KMS-11 (cell line): ENCODE measurements at regions not wholly inside any gene's neighbourhood (a gene's known extent, or its start where the extent isn't known, plus 50 kb on each side); places are given as distances from the start of the nearest gene placed in this dataset.

ENCODE experiments used
- H2AFZ ChIP-seq: fragments of 200-600 bp; sonication (generic); 2 replicates; pipeline ENCODE4 v1.6.1; 2016; ENCODE audit warnings: antibody characterized with exemption, mixed run types, low read depth
- H3K27ac ChIP-seq: fragments of 200-600 bp; sonication (generic); 2 replicates; pipeline ENCODE4 v1.6.1; 2016; ENCODE audit warnings: mild to moderate bottlenecking, mixed run types
- H3K27me3 ChIP-seq: fragments of 200-600 bp; sonication (generic); 2 replicates; pipeline ENCODE4 v1.6.1; 2017; ENCODE audit warnings: mild to moderate bottlenecking, low read depth, mixed run types, moderate library complexity; ENCODE audit not compliant: insufficient read depth
- H3K36me3 ChIP-seq: fragments of 200-600 bp; sonication (generic); 2 replicates; pipeline ENCODE4 v1.6.1; 2017; ENCODE audit warnings: mild to moderate bottlenecking, mixed run types; ENCODE audit not compliant: insufficient read depth
- H3K4me1 ChIP-seq: fragments of 200-600 bp; sonication (generic); 2 replicates; pipeline ENCODE4 v1.6.1; 2016; ENCODE audit warnings: mild to moderate bottlenecking, low read depth, mixed run types; ENCODE audit not compliant: poor library complexity, severe bottlenecking
- H3K4me2 ChIP-seq: fragments of 200-600 bp; sonication (generic); 2 replicates; pipeline ENCODE4 v1.7.0; 2016; ENCODE audit warnings: mild to moderate bottlenecking, mixed run types
- H3K4me3 ChIP-seq: fragments of 200-600 bp; sonication (generic); IDR thresholded peaks from 2 replicates; pipeline ENCODE4 v1.6.1; 2017; ENCODE audit warnings: low read depth, low read length, mixed read lengths; ENCODE audit not compliant: insufficient read depth
- H3K79me2 ChIP-seq: fragments of 200-600 bp; sonication (generic); 2 replicates; pipeline ENCODE4 v1.6.1; 2016; ENCODE audit warnings: low read depth, mixed run types; ENCODE audit not compliant: insufficient read depth
- H3K9ac ChIP-seq: fragments of 200-600 bp; sonication (generic); 2 replicates; pipeline ENCODE4 v1.6.1; 2016; ENCODE audit warnings: mild to moderate bottlenecking, mixed run types
- H4K20me1 ChIP-seq: fragments of 200-600 bp; sonication (generic); 2 replicates; pipeline ENCODE4 v1.6.1; 2016; ENCODE audit warnings: mild to moderate bottlenecking, mixed run types; ENCODE audit not compliant: insufficient read depth
- CTCF ChIP-seq: fragments of 200-600 bp; sonication (generic); conservative IDR thresholded peaks from 2 replicates; pipeline ENCODE4 v1.6.1; 2017; ENCODE audit warnings: low read depth, mild to moderate bottlenecking, antibody characterized with exemption, low read length, moderate library complexity, mixed read lengths

GRCh38 chr5:89827359-89827758 lies 582.2 kb downstream of the CETN3 start:
- Histone ChIP-seq H3K4me3 (no peak overlapping the region), H3K4me2 (no peak overlapping the region), H3K9ac (no peak overlapping the region), H3K27ac (no peak overlapping the region), H3K27me3 (no peaks in the 10 kb centered on the region), H3K4me1 (no peaks in the 10 kb centered on the region), H4K20me1 (no peaks in the 10 kb centered on the region), H2AFZ (no peak overlapping the region), H3K79me2 (no peaks in the 10 kb centered on the region), H3K36me3 (no peaks in the 10 kb centered on the region)
- TF ChIP-seq CTCF, result no peak

- no peak overlapping the region for H3K4me3 ChIP-seq
- no peak for TF ChIP-seq CTCF
Observed at GRCh38 chr5:89826938-89827337, 582.6 kb downstream of the CETN3 start.

GRCh38 chr5:89823046-89823445 lies 586.5 kb downstream of the CETN3 start:
- no peaks in the 10 kb centered on the region for H3K4me1 ChIP-seq
- no peaks in the 10 kb centered on the region for H3K27me3 ChIP-seq
- no peaks in the 10 kb centered on the region for H3K36me3 ChIP-seq
- H3K9ac ChIP-seq, result no peak overlapping the region
- H3K4me2 ChIP-seq, result no peak overlapping the region
- H2AFZ ChIP-seq, result no peak overlapping the region
- no peak for TF ChIP-seq CTCF
- no peak overlapping the region for H3K4me3 ChIP-seq
- H3K27ac ChIP-seq, result no peak overlapping the region
- no peaks in the 10 kb centered on the region for H4K20me1 ChIP-seq
- no peaks in the 10 kb centered on the region for H3K79me2 ChIP-seq

More at GRCh38 chr5:89826938-89827337, 582.6 kb downstream of the CETN3 start:
- Histone ChIP-seq H3K79me2 (no peaks in the 10 kb centered on the region), H3K4me1 (no peaks in the 10 kb centered on the region), H3K36me3 (no peaks in the 10 kb centered on the region), H3K27me3 (no peaks in the 10 kb centered on the region), H3K4me2 (no peak overlapping the region), H2AFZ (no peak overlapping the region), H3K9ac (no peak overlapping the region), H4K20me1 (no peaks in the 10 kb centered on the region), H3K27ac (no peak overlapping the region)

GRCh38 chr5:89817841-89818240 lies 591.7 kb downstream of the CETN3 start:
- no peak overlapping the region for H3K4me2 ChIP-seq

More at GRCh38 chr5:89817841-89818240, 591.7 kb downstream of the CETN3 start:
- Histone ChIP-seq H2AFZ (no peak overlapping the region), H3K9ac (no peak overlapping the region), H3K4me1 (no peaks in the 10 kb centered on the region), H3K27me3 (no peaks in the 10 kb centered on the region), H3K79me2 (no peaks in the 10 kb centered on the region), H3K36me3 (no peaks in the 10 kb centered on the region), H3K27ac (no peak overlapping the region), H4K20me1 (no peaks in the 10 kb centered on the region), H3K4me3 (no peak overlapping the region)
- no peak for TF ChIP-seq CTCF
